GM23338 (cell line): ENCODE measurements at regions not wholly inside any gene's neighbourhood (a gene's known extent, or its start where the extent isn't known, plus 50 kb on each side); places are given as distances from the start of the nearest gene placed in this dataset.

ENCODE experiments used
- ATAC-seq: fragments of 200-7000 bp; cut with Tn5 transposase; 3 replicates; pipeline ENCODE4 v1.9.1; 2020
- DNase-seq: peaks from one replicate; pipeline ENCODE4 v3.0.0-alpha.2; 2015; ENCODE audit warnings: low spot score
- H2AFZ ChIP-seq: fragments of 200-600 bp; sonication (generic); 2 replicates; pipeline ENCODE4 v1.8.0; 2016; ENCODE audit warnings: antibody characterized with exemption, mild to moderate bottlenecking, moderate library complexity
- H3F3A ChIP-seq: fragments of 200-600 bp; sonication (generic); replicated peaks from 2 replicates; pipeline ENCODE4 v1.8.0; 2017; ENCODE audit warnings: antibody characterized with exemption, mixed run types, low read depth
- H3K27ac ChIP-seq: fragments of 200-600 bp; sonication (generic); 2 replicates; pipeline ENCODE4 v1.6.1; 2016; ENCODE audit warnings: low read depth
- H3K27me3 ChIP-seq: fragments of 200-600 bp; sonication (generic); 2 replicates; pipeline ENCODE4 v1.8.0; 2016; ENCODE audit warnings: mild to moderate bottlenecking, mixed run types, moderate library complexity; ENCODE audit not compliant: insufficient read depth
- H3K36me3 ChIP-seq: fragments of 200-600 bp; sonication (generic); 2 replicates; pipeline ENCODE4 v1.8.0; 2016; ENCODE audit warnings: mild to moderate bottlenecking; ENCODE audit not compliant: insufficient read depth
- H3K4me1 ChIP-seq: fragments of 200-600 bp; sonication (generic); 2 replicates; pipeline ENCODE4 v1.8.0; 2016; ENCODE audit warnings: mild to moderate bottlenecking, moderate library complexity; ENCODE audit not compliant: insufficient read depth
- H3K4me2 ChIP-seq: fragments of 200-600 bp; sonication (generic); 2 replicates; pipeline ENCODE4 v1.7.1; 2017; ENCODE audit warnings: mixed run types
- H3K4me3 ChIP-seq: fragments of 200-600 bp; sonication (generic); 2 replicates; pipeline ENCODE4 v1.6.1; 2016; ENCODE audit warnings: mixed run types
- H3K79me2 ChIP-seq: fragments of 200-600 bp; sonication (generic); replicated peaks from 2 replicates; pipeline ENCODE4 v1.8.0; 2017; ENCODE audit warnings: mild to moderate bottlenecking; ENCODE audit not compliant: insufficient read depth
- H3K9me2 ChIP-seq: fragments of 200-600 bp; sonication (generic); 2 replicates; pipeline ENCODE4 v1.8.0; 2017; ENCODE audit not compliant: insufficient read depth
- H4K20me1 ChIP-seq: fragments of 200-600 bp; sonication (generic); replicated peaks from 2 replicates; pipeline ENCODE4 v1.8.0; 2017; ENCODE audit warnings: mild to moderate bottlenecking; ENCODE audit not compliant: insufficient read depth
- H3K27ac Mint-ChIP-seq: 2 replicates; pipeline ENCODE4 v1.8.0; 2020; ENCODE audit warnings: inconsistent platforms, mild to moderate bottlenecking, moderate library complexity, mixed read lengths
- H3K27me3 Mint-ChIP-seq: 3 replicates; pipeline ENCODE4 v1.8.0; 2022; ENCODE audit warnings: low read depth, mild to moderate bottlenecking, moderate library complexity, mixed read lengths, inconsistent platforms; ENCODE audit not compliant: insufficient read depth, poor library complexity
- H3K36me3 Mint-ChIP-seq: 3 replicates; pipeline ENCODE4 v1.8.0; 2021; ENCODE audit warnings: low read depth, mild to moderate bottlenecking, inconsistent platforms, moderate library complexity, mixed read lengths
- H3K4me1 Mint-ChIP-seq: 3 replicates; pipeline ENCODE4 v1.8.0; 2020; ENCODE audit warnings: mild to moderate bottlenecking, inconsistent platforms, mixed read lengths
- H3K4me3 Mint-ChIP-seq: 3 replicates; pipeline ENCODE4 v1.8.0; 2021; ENCODE audit warnings: moderate library complexity, mild to moderate bottlenecking, inconsistent platforms, mixed read lengths
- H3K9me3 Mint-ChIP-seq: 3 replicates; pipeline ENCODE4 v1.8.0; 2020; ENCODE audit warnings: moderate library complexity, mild to moderate bottlenecking, inconsistent platforms, mixed read lengths
- CREB1 ChIP-seq: fragments of 250-450 bp; sonication (Bioruptor Pico); IDR thresholded peaks from 2 replicates; pipeline ENCODE4 v1.5.0; 2020; ENCODE audit warnings: low read depth, mild to moderate bottlenecking, moderate library complexity
- ETS1 ChIP-seq: IDR thresholded peaks from 2 replicates; pipeline ENCODE4 v1.6.1; 2016; ENCODE audit warnings: antibody characterized with exemption
- EZH2 ChIP-seq: fragments of 200-600 bp; sonication (generic); IDR thresholded peaks from one replicate; pipeline ENCODE4 v1.8.0; 2017; ENCODE audit warnings: antibody characterized with exemption, mild to moderate bottlenecking, low read depth; ENCODE audit not compliant: unreplicated experiment
- EZH2phosphoT487 ChIP-seq: fragments of 200-600 bp; sonication (generic); IDR thresholded peaks from one replicate; pipeline ENCODE4 v1.8.1; 2018; ENCODE audit warnings: antibody characterized with exemption; ENCODE audit not compliant: unreplicated experiment
- JUNB ChIP-seq: IDR thresholded peaks from one replicate; pipeline ENCODE4 v1.6.1; 2016; ENCODE audit warnings: antibody characterized with exemption; ENCODE audit not compliant: unreplicated experiment
- NANOG ChIP-seq: IDR thresholded peaks from 2 replicates; pipeline ENCODE4 v1.6.1; 2016; ENCODE audit warnings: antibody characterized with exemption, borderline replicate concordance
- REST ChIP-seq: IDR thresholded peaks from one replicate; pipeline ENCODE4 v1.6.1; 2018; ENCODE audit warnings: antibody characterized with exemption; ENCODE audit not compliant: unreplicated experiment
- STAT1 ChIP-seq: IDR thresholded peaks from one replicate; pipeline ENCODE4 v1.6.1; 2016; ENCODE audit warnings: antibody characterized with exemption; ENCODE audit not compliant: unreplicated experiment
- TF ChIP-seq, protein P1 (sequence below), 2 experiments: fragments of 200-600 bp in 1 of 2; sonication (generic) in 1 of 2; conservative IDR thresholded peaks; 2 replicates each; pipeline versions ENCODE4 v1.5.1 to v1.6.1; 2016 to 2017; ENCODE audit warnings: antibody characterized with exemption in 2 of 2, low read depth in 2 of 2, mild to moderate bottlenecking in 2 of 2, moderate library complexity in 1 of 2
- TF ChIP-seq, protein P2 (sequence below): fragments of 250-450 bp; sonication (Bioruptor Pico); IDR thresholded peaks from 2 replicates; pipeline ENCODE4 v1.5.0; 2020; ENCODE audit warnings: mild to moderate bottlenecking, moderate library complexity

- Mint-ChIP-seq H3K27ac (no peak overlapping the region), H3K36me3 (no peaks in the 10 kb centered on the region), H3K4me1 (peaks cover 5% of the 10 kb centered on the region), H3K9me3 (no peaks in the 10 kb centered on the region), H3K27me3 (no peaks in the 10 kb centered on the region), H3K4me3 (no peak overlapping the region)
- Histone ChIP-seq H3K36me3 (no peaks in the 10 kb centered on the region), H4K20me1 (no peaks in the 10 kb centered on the region), H2AFZ (no peak overlapping the region), H3K4me3 (no peak overlapping the region), H3F3A (no peaks in the 10 kb centered on the region), H3K27ac (no peak overlapping the region), H3K79me2 (no peaks in the 10 kb centered on the region), H3K4me1 (no peaks in the 10 kb centered on the region), H3K9me2 (no peaks in the 10 kb centered on the region), H3K4me2 (no peak overlapping the region), H3K27me3 (no peaks in the 10 kb centered on the region)
- ATAC-seq = no peak
- no peak for DNase-seq
- no peak for TF ChIP-seq CREB1 (CRISPR knock-in tag)
- TF ChIP-seq JUNB = no peak
- TF ChIP-seq REST = no peak
- TF ChIP-seq ETS1 = no peak
- TF ChIP-seq, protein P1, sequence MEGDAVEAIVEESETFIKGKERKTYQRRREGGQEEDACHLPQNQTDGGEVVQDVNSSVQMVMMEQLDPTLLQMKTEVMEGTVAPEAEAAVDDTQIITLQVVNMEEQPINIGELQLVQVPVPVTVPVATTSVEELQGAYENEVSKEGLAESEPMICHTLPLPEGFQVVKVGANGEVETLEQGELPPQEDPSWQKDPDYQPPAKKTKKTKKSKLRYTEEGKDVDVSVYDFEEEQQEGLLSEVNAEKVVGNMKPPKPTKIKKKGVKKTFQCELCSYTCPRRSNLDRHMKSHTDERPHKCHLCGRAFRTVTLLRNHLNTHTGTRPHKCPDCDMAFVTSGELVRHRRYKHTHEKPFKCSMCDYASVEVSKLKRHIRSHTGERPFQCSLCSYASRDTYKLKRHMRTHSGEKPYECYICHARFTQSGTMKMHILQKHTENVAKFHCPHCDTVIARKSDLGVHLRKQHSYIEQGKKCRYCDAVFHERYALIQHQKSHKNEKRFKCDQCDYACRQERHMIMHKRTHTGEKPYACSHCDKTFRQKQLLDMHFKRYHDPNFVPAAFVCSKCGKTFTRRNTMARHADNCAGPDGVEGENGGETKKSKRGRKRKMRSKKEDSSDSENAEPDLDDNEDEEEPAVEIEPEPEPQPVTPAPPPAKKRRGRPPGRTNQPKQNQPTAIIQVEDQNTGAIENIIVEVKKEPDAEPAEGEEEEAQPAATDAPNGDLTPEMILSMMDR (conservative IDR thresholded peaks at IDR 0.05; ENCODE audit: low read depth in 2 of 2) = no peak
- no peak for TF ChIP-seq EZH2
- TF ChIP-seq, protein P2, sequence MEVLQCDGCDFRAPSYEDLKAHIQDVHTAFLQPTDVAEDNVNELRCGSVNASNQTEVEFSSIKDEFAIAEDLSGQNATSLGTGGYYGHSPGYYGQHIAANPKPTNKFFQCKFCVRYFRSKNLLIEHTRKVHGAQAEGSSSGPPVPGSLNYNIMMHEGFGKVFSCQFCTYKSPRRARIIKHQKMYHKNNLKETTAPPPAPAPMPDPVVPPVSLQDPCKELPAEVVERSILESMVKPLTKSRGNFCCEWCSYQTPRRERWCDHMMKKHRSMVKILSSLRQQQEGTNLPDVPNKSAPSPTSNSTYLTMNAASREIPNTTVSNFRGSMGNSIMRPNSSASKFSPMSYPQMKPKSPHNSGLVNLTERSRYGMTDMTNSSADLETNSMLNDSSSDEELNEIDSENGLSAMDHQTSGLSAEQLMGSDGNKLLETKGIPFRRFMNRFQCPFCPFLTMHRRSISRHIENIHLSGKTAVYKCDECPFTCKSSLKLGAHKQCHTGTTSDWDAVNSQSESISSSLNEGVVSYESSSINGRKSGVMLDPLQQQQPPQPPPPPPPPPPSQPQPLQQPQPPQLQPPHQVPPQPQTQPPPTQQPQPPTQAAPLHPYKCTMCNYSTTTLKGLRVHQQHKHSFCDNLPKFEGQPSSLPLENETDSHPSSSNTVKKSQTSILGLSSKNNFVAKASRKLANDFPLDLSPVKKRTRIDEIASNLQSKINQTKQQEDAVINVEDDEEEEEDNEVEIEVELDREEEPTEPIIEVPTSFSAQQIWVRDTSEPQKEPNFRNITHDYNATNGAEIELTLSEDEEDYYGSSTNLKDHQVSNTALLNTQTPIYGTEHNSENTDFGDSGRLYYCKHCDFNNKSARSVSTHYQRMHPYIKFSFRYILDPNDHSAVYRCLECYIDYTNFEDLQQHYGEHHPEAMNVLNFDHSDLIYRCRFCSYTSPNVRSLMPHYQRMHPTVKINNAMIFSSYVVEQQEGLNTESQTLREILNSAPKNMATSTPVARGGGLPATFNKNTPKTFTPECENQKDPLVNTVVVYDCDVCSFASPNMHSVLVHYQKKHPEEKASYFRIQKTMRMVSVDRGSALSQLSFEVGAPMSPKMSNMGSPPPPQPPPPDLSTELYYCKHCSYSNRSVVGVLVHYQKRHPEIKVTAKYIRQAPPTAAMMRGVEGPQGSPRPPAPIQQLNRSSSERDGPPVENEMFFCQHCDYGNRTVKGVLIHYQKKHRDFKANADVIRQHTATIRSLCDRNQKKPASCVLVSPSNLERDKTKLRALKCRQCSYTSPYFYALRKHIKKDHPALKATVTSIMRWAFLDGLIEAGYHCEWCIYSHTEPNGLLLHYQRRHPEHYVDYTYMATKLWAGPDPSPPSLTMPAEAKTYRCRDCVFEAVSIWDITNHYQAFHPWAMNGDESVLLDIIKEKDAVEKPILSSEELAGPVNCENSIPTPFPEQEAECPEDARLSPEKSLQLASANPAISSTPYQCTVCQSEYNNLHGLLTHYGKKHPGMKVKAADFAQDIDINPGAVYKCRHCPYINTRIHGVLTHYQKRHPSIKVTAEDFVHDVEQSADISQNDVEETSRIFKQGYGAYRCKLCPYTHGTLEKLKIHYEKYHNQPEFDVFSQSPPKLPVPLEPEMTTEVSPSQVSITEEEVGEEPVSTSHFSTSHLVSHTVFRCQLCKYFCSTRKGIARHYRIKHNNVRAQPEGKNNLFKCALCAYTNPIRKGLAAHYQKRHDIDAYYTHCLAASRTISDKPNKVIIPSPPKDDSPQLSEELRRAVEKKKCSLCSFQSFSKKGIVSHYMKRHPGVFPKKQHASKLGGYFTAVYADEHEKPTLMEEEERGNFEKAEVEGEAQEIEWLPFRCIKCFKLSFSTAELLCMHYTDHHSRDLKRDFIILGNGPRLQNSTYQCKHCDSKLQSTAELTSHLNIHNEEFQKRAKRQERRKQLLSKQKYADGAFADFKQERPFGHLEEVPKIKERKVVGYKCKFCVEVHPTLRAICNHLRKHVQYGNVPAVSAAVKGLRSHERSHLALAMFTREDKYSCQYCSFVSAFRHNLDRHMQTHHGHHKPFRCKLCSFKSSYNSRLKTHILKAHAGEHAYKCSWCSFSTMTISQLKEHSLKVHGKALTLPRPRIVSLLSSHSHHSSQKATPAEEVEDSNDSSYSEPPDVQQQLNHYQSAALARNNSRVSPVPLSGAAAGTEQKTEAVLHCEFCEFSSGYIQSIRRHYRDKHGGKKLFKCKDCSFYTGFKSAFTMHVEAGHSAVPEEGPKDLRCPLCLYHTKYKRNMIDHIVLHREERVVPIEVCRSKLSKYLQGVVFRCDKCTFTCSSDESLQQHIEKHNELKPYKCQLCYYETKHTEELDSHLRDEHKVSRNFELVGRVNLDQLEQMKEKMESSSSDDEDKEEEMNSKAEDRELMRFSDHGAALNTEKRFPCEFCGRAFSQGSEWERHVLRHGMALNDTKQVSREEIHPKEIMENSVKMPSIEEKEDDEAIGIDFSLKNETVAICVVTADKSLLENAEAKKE = no peak
- no peak for TF ChIP-seq NANOG
- no peak for TF ChIP-seq EZH2phosphoT487
- no peak for TF ChIP-seq STAT1
Observed at GRCh38 chr1:60994828-60995492, 87.4 kb upstream of the NFIA start.
